ENCODE measurements at regions not wholly inside any gene's neighbourhood (a gene's known extent, or its start where the extent isn't known, plus 50 kb on each side); places are given as distances from the start of the nearest gene placed in this dataset.
"Not testable (repeated sequence)": the region's sequence is repeated elsewhere in the genome, so short reads cannot be mapped to it uniquely, and the experiment has no call there.

- Mint-ChIP-seq H3K4me3 (no peak overlapping the region), H3K27me3 (no peaks in the 10 kb centered on the region), H3K36me3 (ENCODE audit: low read depth) (no peaks in the 10 kb centered on the region), H3K4me1 (peaks cover 25% of the 10 kb centered on the region), H3K9me3 (ENCODE audit: low read depth) (no peaks in the 10 kb centered on the region), H3K27ac (no peak overlapping the region)
- DNase-seq (peak; percentile 19), ATAC-seq (peak; percentile 79)
- ChIA-PET POLR2A (no interaction called here), CTCF (interaction anchor here (0.6 kb wide), 1 partner anchor 362 kb away, joined by 3 read pairs; no protein-coding TSS in a partner anchor)
- intact Hi-C loops (cut with DNase I, micrococcal nuclease): no loop called here
These were observed 62.3 kb upstream of the HIVEP3 start for GRCh38 chr1:41980827-41981653.

GRCh38 chr1:41978986-41979385, 60.3 kb upstream of the HIVEP3 start:
- H3K9me3 Mint-ChIP-seq (ENCODE audit: low read depth): no peaks in the 10 kb centered on the region
- no peak overlapping the region for H3K27ac Mint-ChIP-seq
- ChIA-PET CTCF (interaction anchor here (0.6 kb wide), 1 partner anchor 195 kb away, joined by 3 read pairs; no protein-coding TSS in a partner anchor), POLR2A (no interaction called here)
- ATAC-seq (no peak), DNase-seq (no peak)
- H3K4me1 Mint-ChIP-seq: peaks cover 25% of the 10 kb centered on the region
- no peak overlapping the region for H3K4me3 Mint-ChIP-seq
- H3K27me3 Mint-ChIP-seq: no peaks in the 10 kb centered on the region
- intact Hi-C loops (cut with DNase I, micrococcal nuclease): no loop called here
- no peaks in the 10 kb centered on the region for H3K36me3 Mint-ChIP-seq (ENCODE audit: low read depth)

- intact Hi-C loops (cut with DNase I, micrococcal nuclease): no loop called here
- Mint-ChIP-seq H3K27ac (no peak overlapping the region), H3K27me3 (no peaks in the 10 kb centered on the region), H3K9me3 (ENCODE audit: low read depth) (no peaks in the 10 kb centered on the region), H3K36me3 (ENCODE audit: low read depth) (no peaks in the 10 kb centered on the region), H3K4me1 (peaks cover 24% of the 10 kb centered on the region), H3K4me3 (no peak overlapping the region)
- ATAC-seq (no peak), DNase-seq (no peak)
- POLR2A ChIA-PET: no interaction called here
- CTCF ChIA-PET: interaction anchor here (0.5 kb wide), 1 partner anchor 10 kb away, joined by 3 read pairs; no protein-coding TSS in a partner anchor
These were observed 58.6 kb upstream of the HIVEP3 start for GRCh38 chr1:41977326-41977725.

GRCh38 chr1:41976671-41977070, 57.9 kb upstream of the HIVEP3 start:
- ATAC-seq (no peak), DNase-seq (no peak)
- no peak overlapping the region for H3K4me3 Mint-ChIP-seq
- intact Hi-C loops (cut with DNase I, micrococcal nuclease): no loop called here
- ChIA-PET CTCF (no interaction called here), POLR2A (no interaction called here)
- no peaks in the 10 kb centered on the region for H3K9me3 Mint-ChIP-seq (ENCODE audit: low read depth)
- H3K27me3 Mint-ChIP-seq: no peaks in the 10 kb centered on the region
- no peaks in the 10 kb centered on the region for H3K36me3 Mint-ChIP-seq (ENCODE audit: low read depth)
- H3K4me1 Mint-ChIP-seq: peaks cover 18% of the 10 kb centered on the region
- no peak overlapping the region for H3K27ac Mint-ChIP-seq

GRCh38 chr1:41975850-41976569, 57.3 kb upstream of the HIVEP3 start:
- DNase-seq: no peak
- H3K9me3 Mint-ChIP-seq (ENCODE audit: low read depth): no peaks in the 10 kb centered on the region
- H3K27me3 Mint-ChIP-seq: no peaks in the 10 kb centered on the region
- H3K27ac Mint-ChIP-seq: no peak overlapping the region
- ChIA-PET CTCF (interaction anchor here (0.6 kb wide), 1 partner anchor 448 kb away, joined by 3 read pairs; no protein-coding TSS in a partner anchor), POLR2A (no interaction called here)
- H3K4me1 Mint-ChIP-seq: peaks cover 12% of the 10 kb centered on the region
- intact Hi-C loops (cut with DNase I, micrococcal nuclease): no loop called here
- ATAC-seq: no peak
- no peak overlapping the region for H3K4me3 Mint-ChIP-seq
- no peaks in the 10 kb centered on the region for H3K36me3 Mint-ChIP-seq (ENCODE audit: low read depth)

- ATAC-seq (no peak), DNase-seq (no peak)
- intact Hi-C loops (cut with DNase I, micrococcal nuclease): no loop called here
- no peaks in the 10 kb centered on the region for H3K27me3 Mint-ChIP-seq
- H3K27ac Mint-ChIP-seq: no peak overlapping the region
- ChIA-PET CTCF (no interaction called here), POLR2A (no interaction called here)
- peaks cover 4% of the 10 kb centered on the region for H3K4me1 Mint-ChIP-seq
- no peaks in the 10 kb centered on the region for H3K9me3 Mint-ChIP-seq (ENCODE audit: low read depth)
- no peaks in the 10 kb centered on the region for H3K36me3 Mint-ChIP-seq (ENCODE audit: low read depth)
- H3K4me3 Mint-ChIP-seq: no peak overlapping the region
These were observed 56.4 kb upstream of the HIVEP3 start for GRCh38 chr1:41975121-41975520.

- H3K27ac Mint-ChIP-seq; H3K4me3 Mint-ChIP-seq; H3K27me3 Mint-ChIP-seq; H3K4me1 Mint-ChIP-seq; H3K9me3 Mint-ChIP-seq (ENCODE audit: low read depth); CTCF ChIA-PET; intact Hi-C loops (cut with DNase I, micrococcal nuclease); H3K36me3 Mint-ChIP-seq (ENCODE audit: low read depth); ATAC-seq; DNase-seq; POLR2A ChIA-PET: not testable (repeated sequence)
These were observed 49.8 kb upstream of the HIVEP3 start for GRCh38 chr1:41968557-41968956.
